ENCODE measurements at regions not wholly inside any gene's neighbourhood (a gene's known extent, or its start where the extent isn't known, plus 50 kb on each side); places are given as distances from the start of the nearest gene placed in this dataset.

GRCh38 chr11:103625624-103625965 lies 410.8 kb upstream of the DDI1 start:
- FAIRE-seq (no peak), DNase-seq (ENCODE audit: low spot score) (no peak), ATAC-seq (no peak)
- no peaks in the 10 kb centered on the region for H3K4me1 ChIP-seq (ENCODE audit: insufficient read depth, low read length)
- WGBS (ENCODE audit: low lambda C conversion rate), result 0% methylated on average over 1 of the region's 1 CpG
- H3K9ac ChIP-seq (ENCODE audit: insufficient read depth, low read depth, low read length), result no peak overlapping the region
- H3K27me3 ChIP-seq (ENCODE audit: control insufficient read depth in 1 of 2, insufficient read depth in 2 of 2, low read length in 2 of 2), result no peaks in the 10 kb centered on the region
- H3K9me3 ChIP-seq (ENCODE audit: low read length), result no peaks in the 10 kb centered on the region
- ChIA-PET CTCF (ENCODE audit: low intra/inter-chr PET ratio, low total read pairs) (no interaction called here), POLR2A (no interaction called here)
- H3K27ac ChIP-seq (ENCODE audit: extremely low read length, insufficient read depth, low read length), result no peak overlapping the region
- TF ChIP-seq ZNF280B (CRISPR knock-in tag; IDR thresholded peaks at IDR 0.05; ENCODE audit: borderline replicate concordance) (no peak), ZNF646 (CRISPR knock-in tag; IDR thresholded peaks at IDR 0.05) (no peak), MXD4 (CRISPR knock-in tag; IDR thresholded peaks at IDR 0.05) (no peak), NFYB (CRISPR knock-in tag; IDR thresholded peaks at IDR 0.05) (no peak), ZNF709 (CRISPR knock-in tag; IDR thresholded peaks at IDR 0.05) (no peak), ZNF781 (CRISPR knock-in tag; IDR thresholded peaks at IDR 0.05; ENCODE audit: borderline replicate concordance, not compliant biosample characterization) (no peak), CREB3 (CRISPR knock-in tag; IDR thresholded peaks at IDR 0.05) (no peak), HDAC1 (CRISPR knock-in tag; IDR thresholded peaks at IDR 0.05) (no peak), KLF13 (CRISPR knock-in tag; IDR thresholded peaks at IDR 0.05) (no peak), KDM5A (IDR thresholded peaks at IDR 0.05; ENCODE audit: borderline replicate concordance, low read length) (no peak), ZNF576 (CRISPR knock-in tag; IDR thresholded peaks at IDR 0.05) (no peak), ZNF549 (CRISPR knock-in tag; IDR thresholded peaks at IDR 0.05) (no peak), ZNF383 (CRISPR knock-in tag; IDR thresholded peaks at IDR 0.05; ENCODE audit: borderline replicate concordance) (no peak), GPBP1L1 (CRISPR knock-in tag; IDR thresholded peaks at IDR 0.05) (no peak)
- no peak overlapping the region for H3K4me2 ChIP-seq (ENCODE audit: low read depth, low read length)
- intact Hi-C loops (cut with micrococcal nuclease; ENCODE audit: unreplicated experiment), result no loop called here
- H3K79me2 ChIP-seq (ENCODE audit: insufficient read depth, low read length), result no peaks in the 10 kb centered on the region
- in situ Hi-C loops (cut with HindIII; ENCODE audit: extremely low pct_ligation_motif_present, low pct_unique_long_range_greater_than_20kb), result no loop called here
- no peak overlapping the region for H3K4me3 ChIP-seq (replicated peaks in 1 of 3; ENCODE audit: insufficient read depth in 1 of 3, low read depth in 2 of 3, low read length in 3 of 3)
- BruUV-seq (replicated peaks), result no TSS peak
- no peak overlapping the region for H2AFZ ChIP-seq (ENCODE audit: low read length)
- no peaks in the 10 kb centered on the region for H4K20me1 ChIP-seq (ENCODE audit: insufficient read depth, low read length)
- H3K36me3 ChIP-seq (replicated peaks in 1 of 2; ENCODE audit: control insufficient read depth in 1 of 2, insufficient read depth in 2 of 2, low read length in 2 of 2), result no peaks in the 10 kb centered on the region

All from HepG2 (cell line).